NCI-H2107 treated with DMSO at 0.1 percent for 48 hours (cell line): ENCODE measurements at regions not wholly inside any gene's neighbourhood (a gene's known extent, or its start where the extent isn't known, plus 50 kb on each side); places are given as distances from the start of the nearest gene placed in this dataset.

Experiments used
- DNase-seq: peaks from one replicate; lab custom pipeline; 2025; ENCODE audit not compliant: unreplicated experiment; lab: John Stamatoyannopoulos, UW

DNA sequence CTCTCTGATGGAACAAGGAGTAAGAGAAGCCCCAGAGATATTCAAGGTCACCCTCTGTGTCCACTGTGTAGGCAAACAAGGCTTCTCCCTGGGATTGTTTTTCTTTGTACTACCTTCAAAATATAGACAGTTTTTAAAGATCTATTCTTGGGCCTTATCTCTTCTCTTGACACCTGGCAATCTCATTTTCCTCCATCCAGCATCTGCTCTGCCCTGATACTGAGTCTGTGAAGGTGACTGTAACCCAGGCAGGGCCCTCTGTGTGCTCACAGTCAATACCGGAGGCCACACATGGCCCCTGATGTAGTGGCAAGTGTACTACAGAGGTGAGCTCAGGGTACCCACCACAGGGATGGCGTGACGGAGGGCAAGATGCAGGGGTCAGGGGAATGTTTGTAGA, 221.1 kb downstream of the SNX10 start:
- DNase-seq = no peak

DNA sequence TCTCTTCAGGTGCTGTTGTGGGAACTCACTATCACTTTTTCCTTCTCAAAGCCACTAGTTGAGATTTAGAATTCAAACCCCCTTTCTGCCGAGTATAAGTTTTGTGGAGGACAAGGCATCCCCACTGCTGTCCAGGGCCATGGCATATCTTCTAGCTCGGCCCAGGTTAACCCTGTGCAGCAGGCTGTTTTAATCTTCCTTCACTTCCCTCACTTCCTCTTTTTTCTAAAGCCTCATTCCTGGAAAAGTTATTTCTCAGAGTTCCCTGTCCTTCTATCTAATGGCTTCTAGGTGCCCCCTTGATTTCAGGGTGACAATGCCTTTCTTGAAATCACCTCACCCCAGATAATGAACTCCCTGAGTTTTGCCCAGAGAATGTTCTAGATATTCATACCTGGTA, 222.3 kb downstream of the SNX10 start:
- no peak for DNase-seq

DNA sequence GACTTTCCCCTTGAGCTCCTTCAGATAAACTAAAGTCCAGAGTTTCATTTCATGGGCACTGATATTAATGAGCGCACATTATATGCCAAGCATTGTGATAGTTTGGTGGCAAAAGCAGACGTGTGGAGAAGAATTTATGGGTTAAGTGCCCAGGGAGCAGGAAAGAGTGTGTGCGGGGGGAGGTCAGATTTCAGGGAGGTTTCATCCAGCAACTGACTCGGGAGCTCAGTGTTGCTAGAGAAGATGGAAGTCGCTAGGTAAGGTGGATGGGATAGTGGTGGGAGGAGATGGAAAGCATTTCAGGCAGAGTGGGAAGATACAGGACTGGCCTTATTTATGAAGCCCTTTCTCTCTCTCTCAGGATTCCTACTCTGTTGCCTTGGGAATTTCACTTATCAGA, 223.0 kb downstream of the SNX10 start:
- DNase-seq = peak; percentile 67

DNA sequence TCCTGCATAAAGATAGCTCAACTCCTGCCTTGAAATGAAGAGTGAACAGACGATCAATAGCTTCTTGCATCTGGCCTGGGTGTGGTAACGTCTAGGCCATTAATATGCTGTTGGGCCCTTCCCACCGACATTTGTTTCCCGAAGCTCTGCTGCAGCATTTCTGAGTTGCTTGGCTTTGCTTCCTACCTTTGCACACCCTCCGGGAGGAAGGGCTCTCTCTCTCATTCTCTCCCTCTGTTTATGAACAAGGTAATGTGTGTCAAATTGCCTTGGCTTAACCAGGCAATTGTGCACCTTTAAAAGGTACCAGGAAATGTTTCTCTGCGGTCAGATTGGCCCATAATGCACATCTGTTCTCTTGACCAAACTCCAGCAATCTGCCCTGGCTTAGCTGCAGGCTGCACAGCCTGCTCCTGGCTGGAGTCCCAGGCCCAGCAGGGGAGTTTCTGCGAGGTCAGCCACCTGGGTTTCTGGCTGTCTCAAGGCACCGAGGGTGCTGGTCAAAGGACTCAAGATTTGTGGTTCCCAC, 223.7 kb downstream of the SNX10 start:
- DNase-seq = peak; percentile 95

DNA sequence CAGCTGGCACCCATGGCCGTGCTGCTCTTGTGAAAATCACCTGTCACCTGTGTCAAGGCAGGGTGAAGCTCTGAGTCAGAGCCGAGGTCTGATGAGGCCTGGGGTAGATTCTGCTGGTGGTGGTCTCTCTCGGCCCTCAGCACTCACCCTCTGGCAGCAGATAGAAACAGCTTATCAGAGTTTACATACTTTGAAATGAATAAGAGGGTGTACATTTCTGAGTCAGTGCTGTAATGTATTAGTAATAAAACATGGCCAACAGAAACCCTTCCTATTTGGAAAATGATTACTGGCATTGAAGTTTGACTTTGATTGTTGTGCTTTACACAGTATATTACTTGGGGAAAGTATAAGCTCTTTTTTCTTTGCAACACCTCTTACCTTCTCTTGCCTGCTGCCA, 228.8 kb downstream of the SNX10 start:
- no peak for DNase-seq

DNA sequence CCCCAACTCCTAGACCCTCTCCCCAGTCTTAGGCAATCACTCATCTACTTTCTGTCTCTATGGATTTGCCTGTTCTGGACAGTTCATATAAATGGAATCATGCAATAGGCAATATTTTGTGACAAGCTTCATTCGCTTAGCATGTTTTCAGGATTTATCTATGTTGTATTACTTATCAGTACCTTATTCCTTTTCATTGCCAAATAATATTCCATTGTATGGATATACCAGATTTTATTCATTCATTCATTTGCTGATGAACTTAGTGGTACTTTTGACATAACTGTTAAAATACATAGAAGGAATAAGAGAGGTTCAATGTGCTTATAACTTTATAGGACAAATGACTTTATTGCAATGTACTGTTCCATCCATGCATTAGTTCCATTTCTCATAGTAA, 231.0 kb downstream of the SNX10 start:
- DNase-seq = no peak

DNA sequence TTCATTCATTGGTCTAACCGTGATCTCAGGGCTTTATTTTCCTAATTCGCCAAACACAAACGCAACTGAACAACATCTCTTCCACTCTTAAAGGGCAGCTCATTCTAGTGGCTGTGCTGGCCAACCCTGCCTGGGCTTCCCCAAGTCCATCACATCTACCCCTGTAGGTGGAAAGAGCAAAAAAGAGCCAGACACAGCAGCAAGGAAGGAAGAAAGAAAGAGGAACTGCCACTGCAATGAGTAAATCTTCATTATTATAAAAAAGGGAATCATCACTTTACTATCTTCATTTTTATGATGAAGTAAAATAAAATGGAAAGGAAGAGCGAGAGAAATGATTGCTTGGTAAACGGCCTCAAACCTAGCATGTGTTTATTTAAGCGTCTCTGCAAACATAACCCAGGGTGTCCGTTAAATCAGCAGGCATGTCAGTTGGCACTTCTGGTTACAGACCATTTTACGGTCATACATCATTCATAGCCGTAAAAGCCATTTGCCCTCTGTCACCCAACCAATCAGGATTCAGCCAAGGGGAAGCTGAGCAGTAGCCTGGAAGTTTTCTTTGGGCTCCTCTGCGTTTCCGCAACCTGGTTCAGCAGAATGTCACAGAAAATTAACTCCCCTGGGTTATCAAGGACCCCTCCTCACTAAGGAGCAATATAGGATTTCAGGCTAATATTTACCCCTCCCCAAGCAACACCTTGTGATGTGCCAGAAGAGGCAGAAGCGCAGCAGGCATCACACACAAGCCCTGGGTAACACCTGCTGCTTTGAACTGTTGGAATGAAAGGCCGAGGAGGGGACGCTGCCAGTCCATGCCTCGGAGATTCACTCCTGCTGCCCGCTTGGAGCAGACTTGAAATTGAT, 234.0 kb downstream of the SNX10 start:
- DNase-seq = peak; percentile 64

DNA sequence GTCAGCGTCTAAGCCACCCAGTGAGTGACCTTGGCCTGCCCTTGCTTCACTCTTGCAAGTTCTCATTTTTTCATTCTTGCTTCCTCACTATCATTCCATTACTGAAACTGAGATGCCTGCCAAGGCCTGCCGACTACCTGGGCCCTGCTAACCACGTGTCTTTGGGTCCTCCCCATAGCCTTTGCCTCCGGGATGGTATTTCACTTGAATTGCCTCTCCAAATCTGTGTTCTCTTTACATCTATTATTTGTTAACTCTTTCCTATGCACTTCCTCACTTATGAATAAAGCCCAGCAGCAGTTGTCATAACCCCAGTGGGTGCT, 234.6 kb downstream of the SNX10 start:
- DNase-seq = no peak

DNA sequence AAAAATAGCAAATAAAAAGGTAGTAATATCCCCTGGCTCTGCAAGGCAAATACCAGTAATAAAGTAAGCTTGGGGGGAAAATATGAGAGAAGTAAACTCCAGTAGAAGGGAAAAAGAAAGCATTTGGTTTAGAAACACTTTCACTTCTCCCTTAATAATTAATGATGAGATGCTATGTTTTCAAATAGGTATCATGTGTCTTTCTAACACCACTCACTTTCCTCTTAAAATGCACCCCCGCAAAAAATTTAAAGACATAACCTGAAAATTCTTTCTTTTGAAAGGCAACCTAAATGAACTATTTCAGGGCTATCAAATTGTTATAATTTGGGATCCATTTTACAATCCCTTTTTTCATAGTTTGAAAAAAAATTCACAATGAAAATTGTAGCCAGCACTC, 240.3 kb downstream of the SNX10 start:
- DNase-seq = no peak

DNA sequence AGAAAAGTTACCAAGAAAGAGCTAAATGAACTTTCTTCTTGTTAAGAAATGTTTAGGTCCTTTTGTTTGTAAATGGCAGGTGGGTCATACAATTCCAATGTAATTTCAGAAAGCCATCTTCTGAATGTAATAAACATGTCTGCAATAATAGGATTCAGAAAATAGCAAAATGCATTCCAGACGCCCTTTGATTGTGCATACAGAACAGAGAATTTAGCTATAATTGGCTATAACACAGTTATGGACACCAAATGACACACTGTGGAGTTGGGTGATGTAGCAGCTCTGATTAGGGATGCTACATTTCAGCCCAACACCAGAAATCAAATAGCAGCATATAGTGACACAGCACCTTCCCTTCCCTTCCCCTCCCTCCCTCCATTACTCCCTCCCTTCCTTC, 240.8 kb downstream of the SNX10 start:
- no peak for DNase-seq

DNA sequence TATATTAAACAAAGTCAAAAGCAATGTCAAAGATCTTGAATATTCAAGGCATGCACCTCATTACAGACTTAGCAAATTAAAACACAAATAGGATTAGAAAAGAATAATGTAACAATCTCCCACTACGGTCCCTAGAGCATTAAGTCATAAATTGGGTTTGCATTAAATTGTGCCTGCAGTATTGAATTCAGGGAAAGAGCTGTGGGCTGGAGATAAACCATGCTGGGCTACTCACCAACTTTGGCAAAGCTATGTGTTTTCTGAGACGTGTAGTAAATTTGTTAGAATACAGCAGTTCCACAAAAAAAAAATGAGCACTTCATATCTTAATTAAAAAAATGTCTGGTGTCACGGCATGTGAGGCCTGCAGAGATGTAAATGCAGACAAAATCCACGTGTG, 241.6 kb downstream of the SNX10 start:
- DNase-seq = no peak

DNA sequence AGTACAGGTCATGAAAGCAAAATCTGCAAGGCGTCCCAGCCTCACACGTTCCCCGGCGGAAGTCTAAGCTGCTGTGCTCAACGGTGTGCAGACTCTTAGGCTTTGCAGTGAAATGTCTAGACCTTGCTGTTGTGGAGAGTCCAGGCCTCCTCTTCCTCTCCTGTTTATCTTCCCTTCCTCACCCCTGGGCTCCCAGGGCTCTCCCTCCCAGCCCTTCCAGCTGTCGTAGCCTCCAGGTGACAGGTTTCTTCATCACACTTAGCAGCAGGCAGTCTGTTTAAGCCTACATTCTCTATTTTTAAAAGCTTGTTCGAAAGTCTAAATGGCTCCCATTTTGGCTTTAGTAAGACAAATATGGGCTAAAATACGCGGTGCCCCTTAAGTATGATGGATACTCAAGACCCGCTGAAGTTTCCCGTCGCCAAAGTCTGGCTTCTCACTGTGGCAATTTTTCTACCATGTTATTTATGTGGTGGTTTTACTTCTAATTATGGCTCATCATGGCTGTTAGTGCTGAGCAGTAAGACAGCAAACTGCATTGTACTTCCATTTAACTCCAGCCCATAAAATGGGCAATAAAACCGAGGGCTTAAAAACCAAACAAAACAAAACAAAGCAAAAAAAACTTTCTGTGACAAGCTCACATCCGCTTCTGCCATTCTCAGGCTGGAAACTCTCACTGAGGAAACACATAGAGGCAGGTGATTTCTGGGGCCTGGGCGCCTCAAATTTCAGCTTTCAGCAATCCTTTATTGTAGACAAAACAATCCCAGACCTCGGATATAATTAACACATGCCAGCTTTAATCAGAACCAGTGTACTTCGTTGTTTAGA, 243.2 kb downstream of the SNX10 start:
- peak; percentile 98 for DNase-seq

DNA sequence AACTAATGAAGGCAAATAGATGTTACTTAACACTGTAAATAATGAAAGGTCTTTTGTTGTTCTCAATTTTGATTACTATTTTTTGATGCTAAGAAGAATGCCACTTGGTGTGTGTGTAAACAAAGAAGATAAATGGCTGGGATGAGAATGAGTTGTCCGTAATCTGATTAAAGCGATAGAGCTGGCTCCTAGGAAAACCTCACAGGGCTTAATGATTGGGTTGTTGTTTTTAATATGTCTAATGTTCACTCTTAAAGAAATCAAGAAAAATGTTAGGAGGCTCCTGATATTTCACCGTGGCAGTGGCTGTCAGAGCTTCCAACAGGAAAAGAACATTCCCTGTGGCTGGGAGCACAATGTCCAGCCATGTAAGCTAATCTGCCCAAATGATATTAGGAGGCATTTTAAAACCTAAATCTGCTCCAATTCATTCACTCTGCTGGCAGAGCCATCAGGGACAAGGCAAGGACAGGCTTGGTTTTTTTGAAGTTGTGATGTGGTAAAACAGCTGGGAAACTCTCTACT, 243.9 kb downstream of the SNX10 start:
- DNase-seq = no peak

DNA sequence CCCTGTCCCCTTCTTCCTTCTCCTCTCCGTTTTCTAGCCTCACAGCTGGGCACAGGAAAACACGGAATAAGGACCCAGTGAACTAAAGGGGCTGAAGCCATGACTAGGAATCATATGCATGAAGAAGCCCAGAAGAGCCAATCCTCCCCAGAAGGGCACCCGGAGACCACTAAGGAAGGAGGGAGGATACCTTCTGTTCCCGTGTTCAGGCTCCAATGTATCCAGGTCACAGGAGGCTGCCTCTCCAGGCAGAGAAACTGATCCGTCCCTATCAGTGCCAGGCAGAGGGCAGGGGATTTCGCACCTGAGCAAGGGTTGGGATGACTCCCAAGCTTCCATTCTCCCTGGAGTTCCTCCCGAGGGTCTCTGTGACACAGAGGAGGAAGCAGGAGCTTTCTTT, 246.6 kb downstream of the SNX10 start:
- DNase-seq = no peak

DNA sequence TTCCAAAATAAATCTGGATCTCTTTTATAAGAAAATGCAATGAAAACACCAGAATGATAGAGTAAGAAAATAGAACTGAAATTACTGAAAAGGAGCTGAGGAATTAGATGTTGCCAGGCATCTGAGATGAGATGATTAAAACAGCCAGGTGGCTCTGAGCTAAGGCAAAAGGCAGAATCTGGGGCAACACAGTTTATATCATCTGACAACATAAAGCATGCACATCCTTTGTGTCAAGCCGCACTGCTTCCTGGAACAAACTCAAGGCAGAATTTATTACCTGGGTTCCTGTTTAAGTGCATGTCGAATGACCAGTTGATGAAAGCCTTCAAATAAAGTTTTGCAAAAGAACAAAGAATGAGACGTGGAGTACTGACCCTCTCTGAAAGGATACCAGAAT, 247.0 kb downstream of the SNX10 start:
- DNase-seq = peak; percentile 20

DNA sequence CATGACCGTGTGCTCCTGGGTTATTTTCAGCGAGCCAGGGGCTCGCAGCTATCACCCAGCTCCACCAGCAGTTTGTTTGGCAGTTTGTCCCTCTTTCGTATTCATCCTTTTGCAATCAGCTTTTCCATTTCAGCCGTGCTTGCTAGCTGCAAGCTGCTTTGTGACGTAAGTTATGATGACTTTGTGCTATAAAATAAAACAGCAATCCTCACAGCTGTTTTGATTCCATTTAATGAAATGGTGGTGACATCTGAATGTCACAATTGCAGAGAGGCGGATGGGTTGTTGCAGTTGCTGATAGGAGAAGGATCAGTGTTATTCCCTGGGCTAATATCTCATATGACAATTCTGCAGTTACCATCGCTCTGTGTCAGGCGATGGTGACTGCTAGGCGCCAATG, 251.7 kb downstream of the SNX10 start:
- no peak for DNase-seq

DNA sequence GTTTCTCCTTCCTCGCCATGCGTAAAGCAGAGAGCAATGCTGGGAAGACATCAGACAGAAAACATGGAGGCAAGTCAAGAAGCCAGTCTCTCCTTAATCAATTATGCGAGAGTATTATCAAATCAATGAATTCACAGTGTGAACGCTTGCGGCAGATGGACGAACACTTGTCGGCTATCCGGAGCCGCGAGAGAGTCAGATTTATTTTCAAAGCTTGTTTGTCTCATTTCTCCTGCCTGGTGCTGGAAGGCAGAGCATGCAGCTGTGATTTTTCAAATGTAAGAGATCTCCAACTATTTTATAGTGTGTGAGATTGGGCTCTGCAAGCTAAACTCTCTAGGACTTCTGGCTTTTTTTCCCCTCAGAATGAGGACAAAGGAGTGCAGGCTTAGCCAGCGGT, 252.3 kb downstream of the SNX10 start:
- no peak for DNase-seq

DNA sequence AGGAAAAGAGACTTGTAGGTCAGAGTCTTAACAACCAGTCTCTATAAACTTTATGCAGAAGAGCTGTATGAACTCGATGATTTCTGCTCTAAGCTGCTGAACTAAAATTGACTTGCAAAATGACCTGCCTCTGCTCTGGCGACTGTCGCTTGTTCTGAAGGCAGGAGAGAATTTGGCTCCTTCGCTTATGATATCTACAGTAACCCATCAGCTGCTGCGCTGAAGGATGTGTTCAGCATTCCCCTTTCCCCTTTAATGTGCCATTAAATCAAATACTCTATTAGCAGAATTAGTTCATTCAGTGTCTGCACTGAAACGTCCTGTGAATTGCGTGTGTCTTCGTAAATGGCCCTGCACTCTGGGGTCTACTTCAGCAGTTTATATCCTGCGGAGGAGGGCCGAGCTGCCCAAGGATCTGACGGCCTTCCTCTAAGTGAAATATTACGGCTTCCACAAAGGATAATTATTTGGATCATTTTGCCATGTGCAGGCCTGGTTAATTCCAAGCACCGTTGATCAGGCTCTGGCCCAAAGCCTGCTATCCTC, 254.9 kb downstream of the SNX10 start:
- no peak for DNase-seq

DNA sequence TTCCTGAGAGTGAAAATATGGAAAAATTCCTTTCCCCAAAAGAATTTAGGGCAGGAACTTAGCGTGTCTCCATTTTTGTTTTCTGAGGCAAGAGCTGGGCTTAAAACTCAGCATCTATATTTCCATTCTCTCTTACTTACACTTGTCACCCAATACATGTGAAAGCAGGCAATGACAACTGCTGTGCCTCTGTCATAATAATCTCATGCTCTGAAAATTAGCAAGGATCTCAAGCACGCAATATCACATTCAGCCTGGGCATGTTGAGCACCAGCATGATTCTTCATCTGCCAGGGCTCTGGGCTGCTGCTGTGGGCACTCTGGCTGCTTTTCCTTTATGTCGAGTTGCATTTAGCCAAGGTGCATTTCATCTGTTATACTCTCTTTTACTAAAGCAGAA, 255.5 kb downstream of the SNX10 start:
- no peak for DNase-seq

DNA sequence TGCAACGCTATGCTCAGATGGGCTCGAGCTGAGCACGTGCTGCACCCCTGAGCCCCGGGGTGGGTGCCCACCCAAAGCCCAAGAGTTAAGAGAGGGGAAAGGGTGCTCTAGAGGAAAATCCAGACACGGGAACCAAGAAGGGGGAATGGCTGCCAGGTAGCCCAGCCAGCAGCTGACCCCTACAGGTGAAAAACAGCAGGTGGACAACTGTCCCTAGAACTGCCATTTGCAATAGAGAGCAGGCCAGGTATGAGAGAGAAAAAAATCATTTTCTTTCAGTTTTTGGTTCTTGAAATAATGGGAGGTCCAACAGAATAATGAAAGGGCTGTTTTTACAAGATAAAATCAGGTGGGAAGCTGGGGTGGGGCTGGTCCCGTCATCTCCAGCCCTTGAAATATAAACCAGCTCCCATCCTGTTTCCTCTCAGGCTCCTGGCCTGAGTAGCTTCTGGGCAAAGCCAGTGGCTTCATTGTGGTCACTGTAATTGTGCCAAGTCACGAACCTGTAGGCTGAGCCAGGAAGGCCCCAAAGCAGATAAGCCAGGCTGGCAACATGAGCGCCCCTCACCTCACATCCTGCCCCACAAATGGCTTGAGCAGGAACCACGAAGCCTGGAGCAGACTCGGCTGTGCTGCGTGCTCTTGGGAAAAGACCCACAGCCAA, 257.8 kb downstream of the SNX10 start:
- no peak for DNase-seq

DNA sequence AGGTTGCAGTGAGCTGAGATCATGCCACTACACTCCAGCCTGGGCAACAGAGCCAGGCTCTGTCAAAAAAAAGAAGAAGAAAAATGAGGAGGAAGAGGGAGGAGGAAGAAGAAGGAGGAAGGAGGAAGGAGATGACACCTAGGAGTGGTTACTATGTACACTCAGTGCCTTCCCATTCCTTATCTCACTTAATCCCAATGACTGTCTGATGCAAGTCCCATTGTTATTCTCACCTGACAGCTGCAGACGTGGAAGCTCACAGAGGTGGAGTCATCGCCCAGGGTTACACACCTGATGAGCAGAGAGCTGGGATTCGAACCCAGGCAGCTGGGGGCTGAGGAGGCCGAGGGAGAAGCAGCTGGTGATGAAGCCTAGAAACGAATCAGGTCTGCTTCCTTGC, 258.8 kb downstream of the SNX10 start:
- no peak for DNase-seq
